CD8-positive, alpha-beta memory T cell (primary cell): ENCODE measurements at regions not wholly inside any gene's neighbourhood (a gene's known extent, or its start where the extent isn't known, plus 50 kb on each side); places are given as distances from the start of the nearest gene placed in this dataset.

Experiments
- CTCF ChIA-PET: fragments of 350-600 bp; sonication (Branson Sonifier 250); formaldehyde crosslinking; loops from one replicate; lab custom pipeline; 2021; ENCODE audit warnings: antibody characterized with exemption; lab: Charles Lee
- POLR2A ChIA-PET: fragments of 350-600 bp; sonication (Branson Sonifier 250); formaldehyde crosslinking; loops from one replicate; lab custom pipeline; 2021; ENCODE audit warnings: antibody characterized with exemption; lab: Charles Lee
- DNase-seq, 5 donors: peaks; one replicate each; pipeline versions ENCODE4 v3.0.0 to v3.0.0-alpha.2; 2020 to 2022; ENCODE audit warnings: mixed read lengths in 1 of 5
- H3K27ac ChIP-seq: one replicate; pipeline ENCODE4 v1.7.0; 2013; ENCODE audit warnings: low read depth, mild to moderate bottlenecking, low read length, moderate library complexity
- H3K27me3 ChIP-seq: 2 replicates; pipeline ENCODE4 v1.7.0; 2013; ENCODE audit warnings: low read length, mild to moderate bottlenecking; ENCODE audit not compliant: insufficient read depth, poor library complexity, severe bottlenecking
- H3K36me3 ChIP-seq: 2 replicates; pipeline ENCODE4 v1.7.0; 2013; ENCODE audit warnings: mild to moderate bottlenecking, low read length, moderate library complexity; ENCODE audit not compliant: insufficient read depth
- H3K4me1 ChIP-seq: 2 replicates; pipeline ENCODE4 v1.7.0; 2013; ENCODE audit warnings: mild to moderate bottlenecking, low read length, moderate library complexity; ENCODE audit not compliant: insufficient read depth
- H3K4me3 ChIP-seq: 2 replicates; pipeline ENCODE4 v1.7.0; 2013; ENCODE audit warnings: mild to moderate bottlenecking, low read length
- H3K9me3 ChIP-seq: 2 replicates; pipeline ENCODE4 v1.7.0; 2013; ENCODE audit warnings: mild to moderate bottlenecking, low read length
- H3K27ac Mint-ChIP-seq, 8 donors: one replicate each; pipeline ENCODE4 v1.8.0; 2020 to 2021; ENCODE audit warnings: mixed read lengths in 8 of 8, mild to moderate bottlenecking in 6 of 8, inconsistent platforms in 3 of 8, moderate library complexity in 3 of 8
- H3K27me3 Mint-ChIP-seq, 2 donors: one replicate each; pipeline ENCODE4 v1.8.0; 2020 to 2021; ENCODE audit warnings: mixed read lengths in 2 of 2, mild to moderate bottlenecking in 1 of 2, moderate library complexity in 1 of 2
- H3K36me3 Mint-ChIP-seq, 3 donors: one replicate each; pipeline ENCODE4 v1.8.0; 2020 to 2021; ENCODE audit warnings: mixed read lengths in 3 of 3, inconsistent platforms in 1 of 3, mild to moderate bottlenecking in 1 of 3
- H3K4me1 Mint-ChIP-seq, 3 donors: one replicate each; pipeline ENCODE4 v1.8.0; 2020 to 2021; ENCODE audit warnings: mixed read lengths in 3 of 3, inconsistent platforms in 1 of 3, mild to moderate bottlenecking in 1 of 3
- H3K4me3 Mint-ChIP-seq, 7 donors: one replicate each; pipeline ENCODE4 v1.8.0; 2020 to 2021; ENCODE audit warnings: mixed read lengths in 7 of 7, mild to moderate bottlenecking in 6 of 7, moderate library complexity in 4 of 7, inconsistent platforms in 2 of 7
- H3K9me3 Mint-ChIP-seq, 5 donors: one replicate each; pipeline ENCODE4 v1.8.0; 2020 to 2022; ENCODE audit warnings: mixed read lengths in 5 of 5, mild to moderate bottlenecking in 3 of 5, moderate library complexity in 2 of 5, inconsistent platforms in 1 of 5

- Histone ChIP-seq H3K27ac (no peak overlapping the region), H3K4me1 (no peaks in the 10 kb centered on the region), H3K9me3 (no peaks in the 10 kb centered on the region), H3K27me3 (no peaks in the 10 kb centered on the region), H3K4me3 (no peak overlapping the region), H3K36me3 (no peaks in the 10 kb centered on the region)
- no peaks in the 10 kb centered on the region for H3K27me3 Mint-ChIP-seq
- ChIA-PET CTCF (no interaction called here), POLR2A (no interaction called here)
- no peaks in the 10 kb centered on the region for H3K36me3 Mint-ChIP-seq
- no peak for DNase-seq
- H3K9me3 Mint-ChIP-seq = peaks cover 0 to 7% (median 2%) of the 10 kb centered on the region in 5 donors
- no peaks in the 10 kb centered on the region for H3K4me1 Mint-ChIP-seq
- H3K4me3 Mint-ChIP-seq = no peak overlapping the region
- no peak overlapping the region for H3K27ac Mint-ChIP-seq
Observed at GRCh38 chr10:121189066-121189465, 337.9 kb downstream of the WDR11 start.

GRCh38 chr10:121194696-121195523 is 343.7 kb downstream of the WDR11 start:
- no peaks in the 10 kb centered on the region for H3K4me1 Mint-ChIP-seq
- ChIA-PET CTCF (no interaction called here), POLR2A (no interaction called here)

GRCh38 chr10:121195524-121195910 is 344.4 kb downstream of the WDR11 start:
- H3K4me3 Mint-ChIP-seq = no peak overlapping the region
- H3K27me3 Mint-ChIP-seq = peaks cover 0 to 5% of the 10 kb centered on the region in 2 donors
- ChIA-PET POLR2A (no interaction called here), CTCF (no interaction called here)
- H3K27ac Mint-ChIP-seq = no peak overlapping the region
- H3K36me3 Mint-ChIP-seq = no peaks in the 10 kb centered on the region
- Histone ChIP-seq H3K27ac (no peak overlapping the region), H3K4me1 (no peaks in the 10 kb centered on the region), H3K36me3 (no peaks in the 10 kb centered on the region), H3K4me3 (no peak overlapping the region), H3K27me3 (no peaks in the 10 kb centered on the region), H3K9me3 (no peaks in the 10 kb centered on the region)
- no peaks in the 10 kb centered on the region for H3K4me1 Mint-ChIP-seq
- peaks cover 0 to 5% (median 3%) of the 10 kb centered on the region in 5 donors for H3K9me3 Mint-ChIP-seq
- DNase-seq = no peak

More at GRCh38 chr10:121194696-121195523, 343.7 kb downstream of the WDR11 start:
- H3K36me3 Mint-ChIP-seq = no peaks in the 10 kb centered on the region
- Histone ChIP-seq H3K27ac (no peak overlapping the region), H3K36me3 (no peaks in the 10 kb centered on the region), H3K9me3 (no peaks in the 10 kb centered on the region), H3K27me3 (no peaks in the 10 kb centered on the region), H3K4me1 (no peaks in the 10 kb centered on the region), H3K4me3 (no peak overlapping the region)
- H3K4me3 Mint-ChIP-seq = no peak overlapping the region
- no peak for DNase-seq
- H3K27me3 Mint-ChIP-seq = peaks cover 0 to 5% of the 10 kb centered on the region in 2 donors
- H3K27ac Mint-ChIP-seq = no peak overlapping the region
- H3K9me3 Mint-ChIP-seq = peaks cover 0 to 5% (median 3%) of the 10 kb centered on the region in 5 donors

- ChIA-PET CTCF (no interaction called here), POLR2A (no interaction called here)
- Mint-ChIP-seq H3K27me3 (peaks cover 0 to 5% of the 10 kb centered on the region in 2 donors), H3K9me3 (peaks cover 0 to 5% (median 0%) of the 10 kb centered on the region in 5 donors), H3K4me3 (no peak overlapping the region), H3K4me1 (no peaks in the 10 kb centered on the region), H3K27ac (no peak overlapping the region), H3K36me3 (no peaks in the 10 kb centered on the region)
- Histone ChIP-seq H3K4me3 (no peak overlapping the region), H3K27ac (no peak overlapping the region), H3K36me3 (no peaks in the 10 kb centered on the region), H3K9me3 (no peaks in the 10 kb centered on the region), H3K27me3 (no peaks in the 10 kb centered on the region), H3K4me1 (no peaks in the 10 kb centered on the region)
- DNase-seq = no peak
Observed at GRCh38 chr10:121199081-121199480, 347.9 kb downstream of the WDR11 start.

- Mint-ChIP-seq H3K27me3 (no peaks in the 10 kb centered on the region), H3K4me1 (no peaks in the 10 kb centered on the region), H3K4me3 (no peak overlapping the region), H3K36me3 (no peaks in the 10 kb centered on the region), H3K27ac (no peak overlapping the region), H3K9me3 (peaks cover 0 to 2% (median 0%) of the 10 kb centered on the region in 5 donors)
- Histone ChIP-seq H3K36me3 (no peaks in the 10 kb centered on the region), H3K4me3 (no peak overlapping the region), H3K9me3 (no peaks in the 10 kb centered on the region), H3K27me3 (no peaks in the 10 kb centered on the region), H3K4me1 (no peaks in the 10 kb centered on the region), H3K27ac (no peak overlapping the region)
- DNase-seq = no peak
- ChIA-PET CTCF (no interaction called here), POLR2A (no interaction called here)
Observed at GRCh38 chr10:121205625-121206024, 354.5 kb downstream of the WDR11 start.

- H3K4me1 ChIP-seq = no peaks in the 10 kb centered on the region
- H3K27me3 Mint-ChIP-seq = peaks cover 0 to 2% of the 10 kb centered on the region in 2 donors
- H3K36me3 ChIP-seq = no peaks in the 10 kb centered on the region
- DNase-seq = no peak
- no peaks in the 10 kb centered on the region for H3K36me3 Mint-ChIP-seq
- no peak overlapping the region for H3K27ac ChIP-seq
- H3K4me3 Mint-ChIP-seq = no peak overlapping the region
- ChIA-PET POLR2A (no interaction called here), CTCF (no interaction called here)
- H3K27ac Mint-ChIP-seq = no peak overlapping the region
- H3K9me3 Mint-ChIP-seq = no peaks in the 10 kb centered on the region
- H3K4me3 ChIP-seq = no peak overlapping the region
- H3K27me3 ChIP-seq = no peaks in the 10 kb centered on the region
- H3K4me1 Mint-ChIP-seq = no peaks in the 10 kb centered on the region
- H3K9me3 ChIP-seq = no peaks in the 10 kb centered on the region
Observed at GRCh38 chr10:121211446-121211845, 360.3 kb downstream of the WDR11 start.

GRCh38 chr10:121213437-121213836 is 362.3 kb downstream of the WDR11 start:
- Histone ChIP-seq H3K4me3 (no peak overlapping the region), H3K27ac (no peak overlapping the region), H3K27me3 (no peaks in the 10 kb centered on the region), H3K4me1 (no peaks in the 10 kb centered on the region), H3K9me3 (no peaks in the 10 kb centered on the region), H3K36me3 (no peaks in the 10 kb centered on the region)
- Mint-ChIP-seq H3K36me3 (no peaks in the 10 kb centered on the region), H3K4me3 (no peak overlapping the region), H3K27me3 (peaks cover 0 to 2% of the 10 kb centered on the region in 2 donors), H3K27ac (no peak overlapping the region), H3K4me1 (no peaks in the 10 kb centered on the region), H3K9me3 (peaks cover 0 to 2% (median 0%) of the 10 kb centered on the region in 5 donors)
- CTCF ChIA-PET = no interaction called here
- POLR2A ChIA-PET = no interaction called here
- no peak for DNase-seq

GRCh38 chr10:121216295-121216694 is 365.1 kb downstream of the WDR11 start:
- CTCF ChIA-PET = no interaction called here
- Histone ChIP-seq H3K36me3 (no peaks in the 10 kb centered on the region), H3K27me3 (no peaks in the 10 kb centered on the region), H3K9me3 (no peaks in the 10 kb centered on the region), H3K27ac (no peak overlapping the region), H3K4me3 (no peak overlapping the region), H3K4me1 (no peaks in the 10 kb centered on the region)
- peaks cover 0 to 2% (median 0%) of the 10 kb centered on the region in 5 donors for H3K9me3 Mint-ChIP-seq
- H3K36me3 Mint-ChIP-seq = no peaks in the 10 kb centered on the region
- H3K27ac Mint-ChIP-seq = no peak overlapping the region
- DNase-seq = no peak
- H3K4me1 Mint-ChIP-seq = no peaks in the 10 kb centered on the region
- POLR2A ChIA-PET = no interaction called here
- H3K27me3 Mint-ChIP-seq = peaks cover 0 to 4% of the 10 kb centered on the region in 2 donors
- H3K4me3 Mint-ChIP-seq = no peak overlapping the region
